HEK293 (cell line): ENCODE measurements at regions not wholly inside any gene's neighbourhood (a gene's known extent, or its start where the extent isn't known, plus 50 kb on each side); places are given as distances from the start of the nearest gene placed in this dataset.

Experiments used
- CTCF ChIA-PET: fragments of 350-600 bp; formaldehyde crosslinking; extraction: SDS; loops from one replicate; lab custom pipeline; 2021; ENCODE audit warnings: antibody characterized with exemption; lab: Yijun Ruan, JAX
- POLR2A ChIA-PET: fragments of 300-600 bp; formaldehyde crosslinking; extraction: SDS; loops from one replicate; lab custom pipeline; 2020; ENCODE audit warnings: antibody characterized with exemption, inconsistent platforms; lab: Yijun Ruan, JAX
- H3K27ac ChIP-seq: fragments of 200-500 bp; sonication (Bioruptor generic); 2 replicates; pipeline ENCODE4 v1.5.1; 2014; ENCODE audit warnings: low read depth, low read length, control low read depth, inconsistent platforms; ENCODE audit errors: extremely low read depth
- H3K36me3 ChIP-seq, 2 experiments: fragments of 200-500 bp in 1 of 2; sonication (Bioruptor generic) in 1 of 2; 1 replicate in 1 of 2; 2 replicates in 1 of 2; pipeline ENCODE4 v1.5.1; 2014 to 2017; ENCODE audit warnings: inconsistent platforms in 2 of 2, low read length in 2 of 2; ENCODE audit not compliant: control insufficient read depth in 2 of 2, insufficient read depth in 1 of 2
- H3K4me1 ChIP-seq: fragments of 200-500 bp; sonication (Bioruptor generic); 2 replicates; pipeline ENCODE4 v1.5.1; 2014; ENCODE audit warnings: mild to moderate bottlenecking, low read length, inconsistent platforms; ENCODE audit not compliant: control insufficient read depth, insufficient read depth
- H3K4me3 ChIP-seq: 2 replicates; pipeline ENCODE4 v1.5.1; 2011; ENCODE audit warnings: low read depth, mild to moderate bottlenecking, control low read depth, low read length, moderate library complexity
- H3K9me3 ChIP-seq: fragments of 200-500 bp; sonication (Bioruptor generic); 2 replicates; pipeline ENCODE4 v1.5.1; 2014; ENCODE audit warnings: low read depth, low read length, inconsistent platforms; ENCODE audit not compliant: control insufficient read depth, insufficient read depth
- BCL6B ChIP-seq: fragments of 450-650 bp; formaldehyde crosslinking; IDR thresholded peaks from 2 replicates; pipeline ENCODE4 v1.5.1; 2017; ENCODE audit warnings: missing biosample characterization, missing genetic modification characterization
- CTCF ChIP-seq: fragments of 450-650 bp; formaldehyde crosslinking; IDR thresholded peaks from 2 replicates; pipeline ENCODE4 v1.5.1; 2016; ENCODE audit warnings: missing biosample characterization, missing genetic modification characterization
- FEZF1 ChIP-seq: fragments of 450-650 bp; formaldehyde crosslinking; IDR thresholded peaks from 2 replicates; pipeline ENCODE4 v1.5.1; 2016; ENCODE audit warnings: missing biosample characterization, missing genetic modification characterization
- KLF10 ChIP-seq: fragments of 450-650 bp; IDR thresholded peaks from 2 replicates; pipeline ENCODE4 v1.5.1; 2018; ENCODE audit warnings: missing biosample characterization, mild to moderate bottlenecking, missing genetic modification characterization
- KLF9 ChIP-seq: fragments of 450-650 bp; formaldehyde crosslinking; IDR thresholded peaks from 2 replicates; pipeline ENCODE4 v1.5.1; 2016; ENCODE audit warnings: missing biosample characterization, missing genetic modification characterization, low read depth
- PBX3 ChIP-seq: sonication (generic); formaldehyde crosslinking; IDR thresholded peaks from 2 replicates; pipeline ENCODE4 v1.8.1; 2022; ENCODE audit warnings: mild to moderate bottlenecking, moderate library complexity, missing genetic modification reagents
- PRDM2 ChIP-seq: fragments of 450-650 bp; formaldehyde crosslinking; IDR thresholded peaks from 2 replicates; pipeline ENCODE4 v1.5.1; 2016; ENCODE audit warnings: missing biosample characterization, missing genetic modification characterization, borderline replicate concordance
- SETDB1 ChIP-seq: IDR thresholded peaks from one replicate; pipeline ENCODE4 v1.6.1; 2017; ENCODE audit warnings: mild to moderate bottlenecking, low read length, moderate library complexity, mixed read lengths; ENCODE audit not compliant: insufficient read length
- SP2 ChIP-seq: fragments of 450-650 bp; formaldehyde crosslinking; IDR thresholded peaks from 2 replicates; pipeline ENCODE4 v1.5.1; 2016; ENCODE audit warnings: missing biosample characterization, missing genetic modification characterization
- ZNF114 ChIP-seq: fragments of 450-650 bp; formaldehyde crosslinking; IDR thresholded peaks from 2 replicates; pipeline ENCODE4 v1.5.0; 2017; ENCODE audit warnings: missing biosample characterization, missing genetic modification characterization
- ZNF133 ChIP-seq: fragments of 450-650 bp; formaldehyde crosslinking; IDR thresholded peaks from 2 replicates; pipeline ENCODE4 v1.5.1; 2016; ENCODE audit warnings: missing biosample characterization, missing genetic modification characterization
- ZNF175 ChIP-seq: fragments of 450-650 bp; formaldehyde crosslinking; IDR thresholded peaks from 2 replicates; pipeline ENCODE4 v1.5.1; 2016; ENCODE audit warnings: missing biosample characterization, missing genetic modification characterization
- ZNF202 ChIP-seq: fragments of 450-650 bp; formaldehyde crosslinking; IDR thresholded peaks from 2 replicates; pipeline ENCODE4 v1.5.1; 2016; ENCODE audit warnings: missing biosample characterization, missing genetic modification characterization, borderline replicate concordance
- ZNF292 ChIP-seq: fragments of 450-650 bp; formaldehyde crosslinking; IDR thresholded peaks from 2 replicates; pipeline ENCODE4 v1.5.1; 2016; ENCODE audit warnings: low read depth, missing biosample characterization, missing genetic modification characterization, borderline replicate concordance
- ZNF473 ChIP-seq: fragments of 450-650 bp; formaldehyde crosslinking; IDR thresholded peaks from 2 replicates; pipeline ENCODE4 v1.5.1; 2017; ENCODE audit warnings: missing biosample characterization, missing genetic modification characterization

- no peak overlapping the region for H3K4me3 ChIP-seq
- H3K36me3 ChIP-seq: no peaks in the 10 kb centered on the region
- POLR2A ChIA-PET: no interaction called here
- no peak for TF ChIP-seq BCL6B
- peak; percentile 55 for TF ChIP-seq CTCF (tag by site-specific recombination)
- no peak overlapping the region for H3K27ac ChIP-seq
- H3K4me1 ChIP-seq: peaks cover 6% of the 10 kb centered on the region; the same call in 1 of the 2 replicates
- no peaks in the 10 kb centered on the region for H3K9me3 ChIP-seq
- CTCF ChIA-PET: interaction anchor here (0.6 to 1.5 kb wide), 6 partner anchors 10 to 701 kb away, joined by 3 to 11 read pairs (median 4); no protein-coding TSS in a partner anchor
Measured at GRCh38 chr2:71933467-71934319, 214.0 kb downstream of the CYP26B1 start.

GRCh38 chr2:71932780-71933466, 214.7 kb downstream of the CYP26B1 start:
- CTCF ChIA-PET: interaction anchor here (0.8 to 1.5 kb wide), 3 partner anchors 9 to 219 kb away, joined by 3 to 5 read pairs (median 4); no protein-coding TSS in a partner anchor
- no peak for TF ChIP-seq SETDB1
- no peak for TF ChIP-seq ZNF175
- TF ChIP-seq PBX3 (CRISPR knock-in tag): no peak
- TF ChIP-seq ZNF292 (tag by site-specific recombination): no peak
- TF ChIP-seq, all 188 proteins: peak for 0
- no peak overlapping the region for H3K4me3 ChIP-seq
- POLR2A ChIA-PET: no interaction called here
- no peak overlapping the region for H3K27ac ChIP-seq
- H3K9me3 ChIP-seq: no peaks in the 10 kb centered on the region
- peaks cover 6% of the 10 kb centered on the region; the same call in 1 of the 2 replicates for H3K4me1 ChIP-seq
- H3K36me3 ChIP-seq: no peaks in the 10 kb centered on the region

GRCh38 chr2:71932037-71932779, 215.5 kb downstream of the CYP26B1 start:
- ChIA-PET POLR2A (no interaction called here), CTCF (interaction anchor here (1.2 to 1.5 kb wide), 2 partner anchors 9 to 220 kb away, joined by 3 to 5 read pairs; no protein-coding TSS in a partner anchor)
- Histone ChIP-seq H3K4me3 (no peak overlapping the region), H3K4me1 (peaks cover 6% of the 10 kb centered on the region; the same call in 1 of the 2 replicates), H3K9me3 (no peaks in the 10 kb centered on the region), H3K36me3 (no peaks in the 10 kb centered on the region), H3K27ac (no peak overlapping the region)
- TF ChIP-seq KLF9 (tag by site-specific recombination) (no peak), FEZF1 (tag by site-specific recombination) (no peak), ZNF473 (tag by site-specific recombination) (no peak), ZNF133 (tag by site-specific recombination) (no peak), SP2 (tag by site-specific recombination) (no peak), ZNF202 (tag by site-specific recombination) (no peak), KLF10 (no peak), ZNF114 (tag by site-specific recombination) (no peak), PRDM2 (no peak)
